ACC112 (cell line): ENCODE measurements at regions not wholly inside any gene's neighbourhood (a gene's known extent, or its start where the extent isn't known, plus 50 kb on each side); places are given as distances from the start of the nearest gene placed in this dataset.

Experiments used
- H2AFZ ChIP-seq: fragments of 200-600 bp; sonication (generic); one replicate; pipeline ENCODE4 v1.6.0; 2017; ENCODE audit warnings: antibody characterized with exemption, low read length; ENCODE audit not compliant: unreplicated experiment
- H3K27ac ChIP-seq: fragments of 200-600 bp; sonication (generic); 2 replicates; pipeline ENCODE4 v1.5.1; 2014; ENCODE audit warnings: low read depth, mild to moderate bottlenecking, antibody characterized with exemption, low read length, moderate library complexity
- H3K27me3 ChIP-seq: fragments of 200-600 bp; sonication (generic); 2 replicates; pipeline ENCODE4 v1.6.1; 2014; ENCODE audit warnings: mild to moderate bottlenecking, antibody characterized with exemption, low read length, moderate library complexity, mixed read lengths; ENCODE audit not compliant: insufficient read depth
- H3K36me3 ChIP-seq: fragments of 200-600 bp; sonication (generic); 2 replicates; pipeline ENCODE4 v1.6.1; 2016; ENCODE audit warnings: mild to moderate bottlenecking, antibody characterized with exemption, low read length, moderate library complexity, mixed read lengths; ENCODE audit not compliant: insufficient read depth
- H3K4me1 ChIP-seq: fragments of 200-600 bp; sonication (generic); one replicate; pipeline ENCODE4 v1.6.1; 2016; ENCODE audit warnings: low read length, mixed read lengths; ENCODE audit not compliant: insufficient read depth, unreplicated experiment, control insufficient read depth
- H3K4me3 ChIP-seq: fragments of 200-600 bp; sonication (generic); 2 replicates; pipeline ENCODE4 v1.5.1; 2014; ENCODE audit warnings: mild to moderate bottlenecking, low read depth, low read length
- H3K79me2 ChIP-seq: fragments of 200-600 bp; sonication (generic); one replicate; pipeline ENCODE4 v1.6.0; 2016; ENCODE audit warnings: low read length; ENCODE audit not compliant: control insufficient read depth, unreplicated experiment, insufficient read depth

- H2AFZ ChIP-seq, result no peak overlapping the region
- no peak overlapping the region for H3K4me3 ChIP-seq
- no peak overlapping the region for H3K27ac ChIP-seq
- H3K4me1 ChIP-seq, result peaks cover 36% of the 10 kb centered on the region
- peaks cover 5% of the 10 kb centered on the region; the same call in 1 of the 2 replicates for H3K27me3 ChIP-seq
- no peaks in the 10 kb centered on the region for H3K36me3 ChIP-seq
- no peaks in the 10 kb centered on the region for H3K79me2 ChIP-seq
These were observed 122.9 kb upstream of the IL12B start for GRCh38 chr5:159453209-159453608.

DNA sequence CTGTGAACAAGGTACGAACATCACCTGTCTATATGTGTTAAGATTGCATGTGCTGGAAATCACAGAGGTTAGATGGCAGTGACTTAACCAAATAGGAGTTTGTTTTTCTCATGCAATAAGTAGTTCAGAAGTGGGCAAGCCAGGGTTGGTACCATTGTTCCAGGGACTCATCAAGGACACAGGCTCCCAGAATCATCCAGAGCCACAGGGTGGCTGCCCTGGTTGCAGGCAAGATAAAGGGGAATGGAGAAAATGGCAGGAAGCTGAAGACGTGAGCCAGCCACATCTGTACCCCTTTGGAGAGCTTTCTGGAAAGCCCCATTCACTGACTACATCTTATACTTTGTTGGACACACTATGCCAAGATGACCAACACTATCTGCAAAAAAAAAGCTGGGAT, 126.0 kb upstream of the IL12B start:
- no peaks in the 10 kb centered on the region for H3K79me2 ChIP-seq
- no peak overlapping the region for H3K27ac ChIP-seq
- H2AFZ ChIP-seq, result no peak overlapping the region
- peaks cover 5% of the 10 kb centered on the region; the same call in 1 of the 2 replicates for H3K27me3 ChIP-seq
- H3K4me3 ChIP-seq, result no peak overlapping the region
- no peaks in the 10 kb centered on the region for H3K36me3 ChIP-seq
- H3K4me1 ChIP-seq, result peaks cover 34% of the 10 kb centered on the region

- Histone ChIP-seq H3K36me3 (no peaks in the 10 kb centered on the region), H3K4me1 (peaks cover 28% of the 10 kb centered on the region), H3K27ac (peak overlapping the region; percentile 54; the same call in 1 of the 2 replicates), H3K4me3 (no peak overlapping the region), H3K27me3 (peaks cover 5% of the 10 kb centered on the region; the same call in 1 of the 2 replicates), H2AFZ (no peak overlapping the region), H3K79me2 (no peaks in the 10 kb centered on the region)
These were observed 126.6 kb upstream of the IL12B start for GRCh38 chr5:159456722-159457465.

DNA sequence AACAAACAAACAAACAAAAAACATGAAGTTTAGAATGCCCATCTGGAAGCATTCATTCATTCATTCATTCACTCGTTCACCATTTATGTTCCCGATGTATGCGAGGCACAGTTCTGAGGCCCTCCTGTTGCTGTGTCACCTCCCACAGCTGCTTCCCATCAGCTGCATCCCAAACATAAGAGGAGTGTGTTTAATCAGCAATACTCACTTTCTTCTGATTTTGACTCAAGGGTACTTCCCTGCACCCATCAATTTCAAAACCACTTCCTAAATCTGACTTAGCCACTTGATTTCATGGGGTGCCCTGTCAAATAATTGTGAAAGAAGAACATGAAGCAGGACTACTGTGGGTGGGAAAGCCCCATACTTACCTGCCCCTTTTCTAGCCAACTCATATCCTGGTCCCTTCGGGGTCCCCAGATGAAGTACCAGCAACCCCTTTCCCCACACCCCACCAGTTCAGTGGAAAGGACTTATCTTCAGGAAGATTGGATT, 128.0 kb upstream of the IL12B start:
- Histone ChIP-seq H3K27ac (no peak overlapping the region), H2AFZ (no peak overlapping the region), H3K79me2 (no peaks in the 10 kb centered on the region), H3K4me1 (peaks cover 25% of the 10 kb centered on the region), H3K27me3 (peaks cover 5% of the 10 kb centered on the region; the same call in 1 of the 2 replicates), H3K4me3 (no peak overlapping the region), H3K36me3 (no peaks in the 10 kb centered on the region)

DNA sequence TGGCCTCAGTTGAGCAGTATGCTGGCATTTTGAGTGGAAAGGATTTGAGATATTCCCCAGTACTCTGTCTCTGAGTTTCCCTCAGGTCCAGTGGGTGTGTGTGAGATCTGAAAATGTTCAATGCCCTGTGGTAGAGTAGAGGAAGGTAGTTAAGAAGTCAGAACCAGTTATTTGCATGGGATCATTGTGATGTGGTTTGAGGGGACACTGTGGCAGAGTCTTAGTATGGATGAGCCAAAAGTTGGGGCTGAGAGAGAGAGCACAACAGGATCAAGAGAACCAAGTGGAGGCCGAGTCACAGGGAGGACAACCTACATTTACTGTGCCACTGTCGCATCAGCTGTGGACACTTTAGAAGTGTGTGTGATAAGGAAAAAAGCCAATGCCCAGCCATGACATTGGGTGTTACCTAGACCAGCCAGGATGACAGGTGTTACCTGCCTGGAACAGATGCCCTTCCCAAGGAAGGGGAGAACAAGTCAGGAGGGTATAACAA, 128.9 kb upstream of the IL12B start:
- Histone ChIP-seq H3K79me2 (no peaks in the 10 kb centered on the region), H3K27ac (no peak overlapping the region), H3K4me1 (peaks cover 31% of the 10 kb centered on the region), H3K4me3 (no peak overlapping the region), H3K27me3 (peaks cover 5% of the 10 kb centered on the region; the same call in 1 of the 2 replicates), H2AFZ (no peak overlapping the region), H3K36me3 (no peaks in the 10 kb centered on the region)

GRCh38 chr5:159459951-159460538, 129.8 kb upstream of the IL12B start:
- H3K27ac ChIP-seq, result peak overlapping the region; percentile 11; the same call in 1 of the 2 replicates
- H3K4me3 ChIP-seq, result no peak overlapping the region
- peaks cover 3% of the 10 kb centered on the region; the same call in 1 of the 2 replicates for H3K27me3 ChIP-seq
- H3K4me1 ChIP-seq, result peaks cover 36% of the 10 kb centered on the region
- H3K36me3 ChIP-seq, result no peaks in the 10 kb centered on the region
- H2AFZ ChIP-seq, result no peak overlapping the region
- no peaks in the 10 kb centered on the region for H3K79me2 ChIP-seq

GRCh38 chr5:159463590-159464321, 133.5 kb upstream of the IL12B start:
- Histone ChIP-seq H3K4me1 (peaks cover 25% of the 10 kb centered on the region), H3K79me2 (no peaks in the 10 kb centered on the region), H3K36me3 (no peaks in the 10 kb centered on the region), H2AFZ (no peak overlapping the region), H3K4me3 (no peak overlapping the region), H3K27ac (no peak overlapping the region), H3K27me3 (no peaks in the 10 kb centered on the region)

DNA sequence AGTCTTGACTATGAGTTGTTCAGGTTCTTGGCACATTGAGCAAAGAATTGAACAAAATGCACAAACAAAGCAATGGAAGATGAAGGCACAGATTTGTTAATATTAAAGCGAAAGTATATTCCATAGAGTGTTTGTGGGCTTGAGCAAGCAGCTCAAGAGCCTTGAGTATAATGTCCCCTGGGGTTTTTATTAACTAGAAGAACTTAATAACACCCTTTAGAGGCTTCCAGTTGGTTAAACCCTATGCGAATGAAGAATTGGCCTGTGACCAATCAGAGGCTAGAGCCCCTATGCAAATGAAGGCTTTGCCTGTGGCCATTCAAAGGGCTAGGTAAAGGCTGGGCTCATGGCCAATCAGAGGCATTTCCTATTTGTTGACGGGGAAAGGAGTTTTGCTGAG, 135.3 kb upstream of the IL12B start:
- Histone ChIP-seq H3K27ac (no peak overlapping the region), H3K4me1 (peaks cover 10% of the 10 kb centered on the region), H2AFZ (no peak overlapping the region), H3K27me3 (no peaks in the 10 kb centered on the region), H3K79me2 (no peaks in the 10 kb centered on the region), H3K36me3 (no peaks in the 10 kb centered on the region), H3K4me3 (no peak overlapping the region)

- no peak overlapping the region for H3K4me3 ChIP-seq
- no peaks in the 10 kb centered on the region for H3K36me3 ChIP-seq
- peaks cover 10% of the 10 kb centered on the region for H3K4me1 ChIP-seq
- H2AFZ ChIP-seq, result no peak overlapping the region
- H3K27ac ChIP-seq, result no peak overlapping the region
- H3K79me2 ChIP-seq, result no peaks in the 10 kb centered on the region
- no peaks in the 10 kb centered on the region for H3K27me3 ChIP-seq
These were observed 137.4 kb upstream of the IL12B start for GRCh38 chr5:159467666-159468065.

GRCh38 chr5:159469496-159470372, 139.4 kb upstream of the IL12B start:
- H3K4me3 ChIP-seq, result no peak overlapping the region
- no peaks in the 10 kb centered on the region for H3K36me3 ChIP-seq
- no peaks in the 10 kb centered on the region for H3K4me1 ChIP-seq
- no peaks in the 10 kb centered on the region for H3K79me2 ChIP-seq
- H3K27me3 ChIP-seq, result no peaks in the 10 kb centered on the region
- H3K27ac ChIP-seq, result no peak overlapping the region
- no peak overlapping the region for H2AFZ ChIP-seq
